GM23338 (cell line): ENCODE measurements at regions not wholly inside any gene's neighbourhood (a gene's known extent, or its start where the extent isn't known, plus 50 kb on each side); places are given as distances from the start of the nearest gene placed in this dataset.

Source experiments
- ATAC-seq: fragments of 200-7000 bp; cut with Tn5 transposase; 3 replicates; pipeline ENCODE4 v1.9.1; 2020
- DNase-seq: peaks from one replicate; pipeline ENCODE4 v3.0.0-alpha.2; 2015; ENCODE audit warnings: low spot score
- H2AFZ ChIP-seq: fragments of 200-600 bp; sonication (generic); 2 replicates; pipeline ENCODE4 v1.8.0; 2016; ENCODE audit warnings: antibody characterized with exemption, mild to moderate bottlenecking, moderate library complexity
- H3F3A ChIP-seq: fragments of 200-600 bp; sonication (generic); replicated peaks from 2 replicates; pipeline ENCODE4 v1.8.0; 2017; ENCODE audit warnings: antibody characterized with exemption, mixed run types, low read depth
- H3K27ac ChIP-seq: fragments of 200-600 bp; sonication (generic); 2 replicates; pipeline ENCODE4 v1.6.1; 2016; ENCODE audit warnings: low read depth
- H3K27me3 ChIP-seq: fragments of 200-600 bp; sonication (generic); 2 replicates; pipeline ENCODE4 v1.8.0; 2016; ENCODE audit warnings: mild to moderate bottlenecking, mixed run types, moderate library complexity; ENCODE audit not compliant: insufficient read depth
- H3K36me3 ChIP-seq: fragments of 200-600 bp; sonication (generic); 2 replicates; pipeline ENCODE4 v1.8.0; 2016; ENCODE audit warnings: mild to moderate bottlenecking; ENCODE audit not compliant: insufficient read depth
- H3K4me1 ChIP-seq: fragments of 200-600 bp; sonication (generic); 2 replicates; pipeline ENCODE4 v1.8.0; 2016; ENCODE audit warnings: mild to moderate bottlenecking, moderate library complexity; ENCODE audit not compliant: insufficient read depth
- H3K4me2 ChIP-seq: fragments of 200-600 bp; sonication (generic); 2 replicates; pipeline ENCODE4 v1.7.1; 2017; ENCODE audit warnings: mixed run types
- H3K4me3 ChIP-seq: fragments of 200-600 bp; sonication (generic); 2 replicates; pipeline ENCODE4 v1.6.1; 2016; ENCODE audit warnings: mixed run types
- H3K79me2 ChIP-seq: fragments of 200-600 bp; sonication (generic); replicated peaks from 2 replicates; pipeline ENCODE4 v1.8.0; 2017; ENCODE audit warnings: mild to moderate bottlenecking; ENCODE audit not compliant: insufficient read depth
- H3K9me2 ChIP-seq: fragments of 200-600 bp; sonication (generic); 2 replicates; pipeline ENCODE4 v1.8.0; 2017; ENCODE audit not compliant: insufficient read depth
- H4K20me1 ChIP-seq: fragments of 200-600 bp; sonication (generic); replicated peaks from 2 replicates; pipeline ENCODE4 v1.8.0; 2017; ENCODE audit warnings: mild to moderate bottlenecking; ENCODE audit not compliant: insufficient read depth
- H3K27ac Mint-ChIP-seq: 2 replicates; pipeline ENCODE4 v1.8.0; 2020; ENCODE audit warnings: inconsistent platforms, mild to moderate bottlenecking, moderate library complexity, mixed read lengths
- H3K27me3 Mint-ChIP-seq: 3 replicates; pipeline ENCODE4 v1.8.0; 2022; ENCODE audit warnings: low read depth, mild to moderate bottlenecking, moderate library complexity, mixed read lengths, inconsistent platforms; ENCODE audit not compliant: insufficient read depth, poor library complexity
- H3K36me3 Mint-ChIP-seq: 3 replicates; pipeline ENCODE4 v1.8.0; 2021; ENCODE audit warnings: low read depth, mild to moderate bottlenecking, inconsistent platforms, moderate library complexity, mixed read lengths
- H3K4me1 Mint-ChIP-seq: 3 replicates; pipeline ENCODE4 v1.8.0; 2020; ENCODE audit warnings: mild to moderate bottlenecking, inconsistent platforms, mixed read lengths
- H3K4me3 Mint-ChIP-seq: 3 replicates; pipeline ENCODE4 v1.8.0; 2021; ENCODE audit warnings: moderate library complexity, mild to moderate bottlenecking, inconsistent platforms, mixed read lengths
- H3K9me3 Mint-ChIP-seq: 3 replicates; pipeline ENCODE4 v1.8.0; 2020; ENCODE audit warnings: moderate library complexity, mild to moderate bottlenecking, inconsistent platforms, mixed read lengths
- CREB1 ChIP-seq: fragments of 250-450 bp; sonication (Bioruptor Pico); IDR thresholded peaks from 2 replicates; pipeline ENCODE4 v1.5.0; 2020; ENCODE audit warnings: low read depth, mild to moderate bottlenecking, moderate library complexity
- CTCF ChIP-seq, 2 experiments: fragments of 200-600 bp in 1 of 2; sonication (generic) in 1 of 2; conservative IDR thresholded peaks; 2 replicates each; pipeline versions ENCODE4 v1.5.1 to v1.6.1; 2016 to 2017; ENCODE audit warnings: antibody characterized with exemption in 2 of 2, low read depth in 2 of 2, mild to moderate bottlenecking in 2 of 2, moderate library complexity in 1 of 2
- ETS1 ChIP-seq: IDR thresholded peaks from 2 replicates; pipeline ENCODE4 v1.6.1; 2016; ENCODE audit warnings: antibody characterized with exemption
- EZH2phosphoT487 ChIP-seq: fragments of 200-600 bp; sonication (generic); IDR thresholded peaks from one replicate; pipeline ENCODE4 v1.8.1; 2018; ENCODE audit warnings: antibody characterized with exemption; ENCODE audit not compliant: unreplicated experiment
- JUNB ChIP-seq: IDR thresholded peaks from one replicate; pipeline ENCODE4 v1.6.1; 2016; ENCODE audit warnings: antibody characterized with exemption; ENCODE audit not compliant: unreplicated experiment
- NANOG ChIP-seq: IDR thresholded peaks from 2 replicates; pipeline ENCODE4 v1.6.1; 2016; ENCODE audit warnings: antibody characterized with exemption, borderline replicate concordance
- POLR2AphosphoS5 ChIP-seq: IDR thresholded peaks from 2 replicates; pipeline ENCODE4 v1.6.1; 2016; ENCODE audit warnings: antibody characterized with exemption, low read depth
- STAT1 ChIP-seq: IDR thresholded peaks from one replicate; pipeline ENCODE4 v1.6.1; 2016; ENCODE audit warnings: antibody characterized with exemption; ENCODE audit not compliant: unreplicated experiment
- ZNF114 ChIP-seq: fragments of 250-450 bp; sonication (Bioruptor Pico); IDR thresholded peaks from 2 replicates; pipeline ENCODE4 v1.5.0; 2020; ENCODE audit warnings: mild to moderate bottlenecking, moderate library complexity
- ZNF462 ChIP-seq: fragments of 250-450 bp; sonication (Bioruptor Pico); IDR thresholded peaks from 2 replicates; pipeline ENCODE4 v1.5.0; 2020; ENCODE audit warnings: mild to moderate bottlenecking, moderate library complexity

GRCh38 chr6:84920021-84920420 is 155.6 kb upstream of the TBX18 start:
- Histone ChIP-seq H3K4me2 (no peak overlapping the region), H3K27me3 (no peaks in the 10 kb centered on the region), H3K4me3 (no peak overlapping the region), H2AFZ (no peak overlapping the region), H3K4me1 (no peaks in the 10 kb centered on the region), H3K36me3 (no peaks in the 10 kb centered on the region), H3K9me2 (no peaks in the 10 kb centered on the region), H3K27ac (no peak overlapping the region), H3K79me2 (no peaks in the 10 kb centered on the region), H4K20me1 (no peaks in the 10 kb centered on the region), H3F3A (no peaks in the 10 kb centered on the region)
- Mint-ChIP-seq H3K9me3 (no peaks in the 10 kb centered on the region), H3K27ac (no peak overlapping the region), H3K27me3 (peaks cover 2% of the 10 kb centered on the region), H3K4me1 (no peaks in the 10 kb centered on the region), H3K4me3 (no peak overlapping the region), H3K36me3 (no peaks in the 10 kb centered on the region)
- DNase-seq (no peak), ATAC-seq (no peak)
- no peak for TF ChIP-seq ZNF114 (CRISPR knock-in tag)

- Mint-ChIP-seq H3K27me3 (no peaks in the 10 kb centered on the region), H3K36me3 (no peaks in the 10 kb centered on the region), H3K9me3 (no peaks in the 10 kb centered on the region), H3K27ac (no peak overlapping the region), H3K4me1 (peaks cover 2% of the 10 kb centered on the region; the same call in 2 of the 3 replicates), H3K4me3 (no peak overlapping the region)
- no peak overlapping the region for H3K27ac ChIP-seq
- no peaks in the 10 kb centered on the region for H3K27me3 ChIP-seq
- no peak for ATAC-seq
- no peaks in the 10 kb centered on the region for H3K79me2 ChIP-seq
- H4K20me1 ChIP-seq: no peaks in the 10 kb centered on the region
- H3K4me3 ChIP-seq: no peak overlapping the region
- H3F3A ChIP-seq: no peaks in the 10 kb centered on the region
- no peak overlapping the region for H3K4me2 ChIP-seq
- DNase-seq: no peak
- H3K36me3 ChIP-seq: no peaks in the 10 kb centered on the region
- no peaks in the 10 kb centered on the region; the same call in 1 of the 2 replicates for H3K4me1 ChIP-seq
- H2AFZ ChIP-seq: no peak overlapping the region
- H3K9me2 ChIP-seq: no peaks in the 10 kb centered on the region
- no peak for TF ChIP-seq NANOG
- no peak for TF ChIP-seq ZNF114 (CRISPR knock-in tag)
- no peak for TF ChIP-seq JUNB
- TF ChIP-seq POLR2AphosphoS5: no peak
- no peak for TF ChIP-seq STAT1
- TF ChIP-seq ZNF462: no peak
- no peak for TF ChIP-seq EZH2phosphoT487
- TF ChIP-seq CREB1: no peak
- TF ChIP-seq ETS1: no peak
- TF ChIP-seq CTCF (conservative IDR thresholded peaks at IDR 0.05; ENCODE audit: low read depth in 2 of 2): no peak
Measured at GRCh38 chr6:84916704-84917103, 152.3 kb upstream of the TBX18 start.
